HEK293 (cell line): ENCODE measurements at regions not wholly inside any gene's neighbourhood (a gene's known extent, or its start where the extent isn't known, plus 50 kb on each side); places are given as distances from the start of the nearest gene placed in this dataset.

Source experiments
- CTCF ChIA-PET: fragments of 350-600 bp; formaldehyde crosslinking; extraction: SDS; loops from one replicate; lab custom pipeline; 2021; ENCODE audit warnings: antibody characterized with exemption; lab: Yijun Ruan, JAX
- POLR2A ChIA-PET: fragments of 300-600 bp; formaldehyde crosslinking; extraction: SDS; loops from one replicate; lab custom pipeline; 2020; ENCODE audit warnings: antibody characterized with exemption, inconsistent platforms; lab: Yijun Ruan, JAX
- H3K27ac ChIP-seq: fragments of 200-500 bp; sonication (Bioruptor generic); 2 replicates; pipeline ENCODE4 v1.5.1; 2014; ENCODE audit warnings: low read depth, low read length, control low read depth, inconsistent platforms; ENCODE audit errors: extremely low read depth
- H3K36me3 ChIP-seq, 2 experiments: fragments of 200-500 bp in 1 of 2; sonication (Bioruptor generic) in 1 of 2; 1 replicate in 1 of 2; 2 replicates in 1 of 2; pipeline ENCODE4 v1.5.1; 2014 to 2017; ENCODE audit warnings: inconsistent platforms in 2 of 2, low read length in 2 of 2; ENCODE audit not compliant: control insufficient read depth in 2 of 2, insufficient read depth in 1 of 2
- H3K4me1 ChIP-seq: fragments of 200-500 bp; sonication (Bioruptor generic); 2 replicates; pipeline ENCODE4 v1.5.1; 2014; ENCODE audit warnings: mild to moderate bottlenecking, low read length, inconsistent platforms; ENCODE audit not compliant: control insufficient read depth, insufficient read depth
- H3K4me3 ChIP-seq: 2 replicates; pipeline ENCODE4 v1.5.1; 2011; ENCODE audit warnings: low read depth, mild to moderate bottlenecking, control low read depth, low read length, moderate library complexity
- H3K9me3 ChIP-seq: fragments of 200-500 bp; sonication (Bioruptor generic); 2 replicates; pipeline ENCODE4 v1.5.1; 2014; ENCODE audit warnings: low read depth, low read length, inconsistent platforms; ENCODE audit not compliant: control insufficient read depth, insufficient read depth
- HIC1 ChIP-seq: fragments of 450-650 bp; formaldehyde crosslinking; IDR thresholded peaks from 2 replicates; pipeline ENCODE4 v1.5.1; 2016; ENCODE audit warnings: missing biosample characterization, missing genetic modification characterization
- HOXC10 ChIP-seq: sonication (generic); formaldehyde crosslinking; IDR thresholded peaks from 2 replicates; pipeline ENCODE4 v1.8.1; 2023; ENCODE audit warnings: mild to moderate bottlenecking, missing genetic modification reagents
- INSM2 ChIP-seq: fragments of 450-650 bp; formaldehyde crosslinking; IDR thresholded peaks from 2 replicates; pipeline ENCODE4 v1.5.1; 2016; ENCODE audit warnings: missing biosample characterization, missing genetic modification characterization
- KLF9 ChIP-seq: fragments of 450-650 bp; formaldehyde crosslinking; IDR thresholded peaks from 2 replicates; pipeline ENCODE4 v1.5.1; 2016; ENCODE audit warnings: missing biosample characterization, missing genetic modification characterization, low read depth
- MZF1 ChIP-seq: fragments of 450-650 bp; formaldehyde crosslinking; IDR thresholded peaks from 2 replicates; pipeline ENCODE4 v1.5.1; 2017; ENCODE audit warnings: missing biosample characterization, missing genetic modification characterization, borderline replicate concordance
- SCRT1 ChIP-seq: fragments of 450-650 bp; formaldehyde crosslinking; IDR thresholded peaks from 2 replicates; pipeline ENCODE4 v1.5.1; 2016; ENCODE audit warnings: missing biosample characterization, missing genetic modification characterization, borderline replicate concordance
- TCF7L2 ChIP-seq: IDR thresholded peaks from 2 replicates; pipeline ENCODE4 v1.6.1; 2011; ENCODE audit warnings: low read depth, mild to moderate bottlenecking, inconsistent platforms, low read length, moderate library complexity, borderline replicate concordance
- ZBTB1 ChIP-seq: fragments of 450-650 bp; formaldehyde crosslinking; IDR thresholded peaks from 2 replicates; pipeline ENCODE4 v1.5.1; 2016; ENCODE audit warnings: missing biosample characterization, missing genetic modification characterization
- ZBTB48 ChIP-seq: fragments of 450-650 bp; formaldehyde crosslinking; IDR thresholded peaks from 2 replicates; pipeline ENCODE4 v1.5.1; 2016; ENCODE audit warnings: missing biosample characterization, missing genetic modification characterization
- ZBTB6 ChIP-seq: fragments of 450-650 bp; formaldehyde crosslinking; IDR thresholded peaks from 2 replicates; pipeline ENCODE4 v1.5.1; 2017; ENCODE audit warnings: missing biosample characterization, missing genetic modification characterization
- ZEB2 ChIP-seq: fragments of 450-650 bp; formaldehyde crosslinking; IDR thresholded peaks from 2 replicates; pipeline ENCODE4 v1.5.1; 2016; ENCODE audit warnings: missing biosample characterization, missing genetic modification characterization
- ZFP41 ChIP-seq: fragments of 450-650 bp; formaldehyde crosslinking; IDR thresholded peaks from 2 replicates; pipeline ENCODE4 v1.5.1; 2016; ENCODE audit warnings: missing biosample characterization, missing genetic modification characterization, borderline replicate concordance
- ZNF10 ChIP-seq: fragments of 450-650 bp; formaldehyde crosslinking; IDR thresholded peaks from 2 replicates; pipeline ENCODE4 v1.5.1; 2017; ENCODE audit warnings: missing biosample characterization, missing genetic modification characterization
- ZNF133 ChIP-seq: fragments of 450-650 bp; formaldehyde crosslinking; IDR thresholded peaks from 2 replicates; pipeline ENCODE4 v1.5.1; 2016; ENCODE audit warnings: missing biosample characterization, missing genetic modification characterization
- ZNF138 ChIP-seq: fragments of 450-650 bp; formaldehyde crosslinking; IDR thresholded peaks from 2 replicates; pipeline ENCODE4 v1.5.1; 2016; ENCODE audit warnings: missing biosample characterization, missing genetic modification characterization, borderline replicate concordance
- ZNF19 ChIP-seq: fragments of 450-650 bp; formaldehyde crosslinking; IDR thresholded peaks from 2 replicates; pipeline ENCODE4; 2016; ENCODE audit warnings: missing biosample characterization, missing genetic modification characterization, low read depth
- ZNF211 ChIP-seq: fragments of 450-650 bp; formaldehyde crosslinking; IDR thresholded peaks from 2 replicates; pipeline ENCODE4 v1.5.1; 2016; ENCODE audit warnings: low read depth, missing biosample characterization, missing genetic modification characterization
- ZNF274 ChIP-seq, 2 experiments: fragments of 200-500 bp in 1 of 2; fragments of 450-650 bp in 1 of 2; sonication (Bioruptor generic) in 1 of 2; formaldehyde crosslinking in 1 of 2; IDR thresholded peaks; 2 replicates each; pipeline versions ENCODE4 v1.5.1 to v1.6.1; 2014 to 2016; ENCODE audit warnings: borderline replicate concordance in 1 of 2, inconsistent platforms in 1 of 2, low read length in 1 of 2, missing biosample characterization in 1 of 2, missing genetic modification characterization in 1 of 2
- ZNF302 ChIP-seq: fragments of 450-650 bp; formaldehyde crosslinking; IDR thresholded peaks from 2 replicates; pipeline ENCODE4 v1.5.1; 2016; ENCODE audit warnings: missing biosample characterization, missing genetic modification characterization, low read depth
- ZNF341 ChIP-seq: fragments of 450-650 bp; formaldehyde crosslinking; IDR thresholded peaks from 2 replicates; pipeline ENCODE4; 2016; ENCODE audit warnings: low read depth, missing biosample characterization, missing genetic modification characterization
- ZNF416 ChIP-seq: fragments of 450-650 bp; formaldehyde crosslinking; IDR thresholded peaks from 2 replicates; pipeline ENCODE4 v1.5.1; 2016; ENCODE audit warnings: missing biosample characterization, missing genetic modification characterization
- ZNF571 ChIP-seq: fragments of 450-650 bp; formaldehyde crosslinking; IDR thresholded peaks from 2 replicates; pipeline ENCODE4 v1.5.0; 2017; ENCODE audit warnings: missing biosample characterization, missing genetic modification characterization
- ZNF580 ChIP-seq: fragments of 450-650 bp; formaldehyde crosslinking; IDR thresholded peaks from 2 replicates; pipeline ENCODE4 v1.5.1; 2016; ENCODE audit warnings: missing biosample characterization, missing genetic modification characterization
- ZNF621 ChIP-seq: fragments of 450-650 bp; formaldehyde crosslinking; IDR thresholded peaks from 2 replicates; pipeline ENCODE4 v1.5.1; 2017; ENCODE audit warnings: missing biosample characterization, missing genetic modification characterization
- ZNF645 ChIP-seq: fragments of 450-650 bp; formaldehyde crosslinking; IDR thresholded peaks from 2 replicates; pipeline ENCODE4; 2016; ENCODE audit warnings: missing biosample characterization, missing genetic modification characterization
- ZNF670 ChIP-seq: fragments of 450-650 bp; formaldehyde crosslinking; IDR thresholded peaks from 2 replicates; pipeline ENCODE4 v1.5.1; 2016; ENCODE audit warnings: missing biosample characterization, missing genetic modification characterization, low read depth
- ZNF843 ChIP-seq: fragments of 450-650 bp; formaldehyde crosslinking; IDR thresholded peaks from 2 replicates; pipeline ENCODE4 v1.5.1; 2016; ENCODE audit warnings: missing biosample characterization, missing genetic modification characterization
- ZSCAN16 ChIP-seq: fragments of 450-650 bp; formaldehyde crosslinking; IDR thresholded peaks from 2 replicates; pipeline ENCODE4 v1.5.1; 2016; ENCODE audit warnings: missing biosample characterization, missing genetic modification characterization
- ZSCAN18 ChIP-seq: fragments of 450-650 bp; formaldehyde crosslinking; IDR thresholded peaks from 2 replicates; pipeline ENCODE4 v1.5.1; 2016; ENCODE audit warnings: missing biosample characterization, missing genetic modification characterization

- TF ChIP-seq ZBTB6 (tag by site-specific recombination) (no peak), ZNF19 (tag by site-specific recombination) (no peak), ZNF10 (tag by site-specific recombination) (no peak), ZBTB48 (tag by site-specific recombination) (no peak), ZNF580 (tag by site-specific recombination) (no peak), ZNF571 (no peak), ZNF843 (tag by site-specific recombination) (no peak), HOXC10 (CRISPR knock-in tag) (no peak), ZSCAN18 (no peak)
These were observed 67.3 kb upstream of the ST6GAL2 start (continued) for GRCh38 chr2:106953236-106953635.

GRCh38 chr2:106953779-106954178 lies 67.8 kb upstream of the ST6GAL2 start:
- Histone ChIP-seq H3K36me3 (no peaks in the 10 kb centered on the region), H3K4me3 (no peak overlapping the region), H3K9me3 (no peaks in the 10 kb centered on the region), H3K4me1 (no peaks in the 10 kb centered on the region), H3K27ac (no peak overlapping the region)
- ChIA-PET POLR2A (no interaction called here), CTCF (no interaction called here)
- no peak for TF ChIP-seq ZFP41 (tag by site-specific recombination)
- no peak for TF ChIP-seq ZNF670 (tag by site-specific recombination)
- no peak for TF ChIP-seq MZF1
- TF ChIP-seq ZNF302: no peak
- no peak for TF ChIP-seq ZSCAN16
- TF ChIP-seq ZNF416: no peak
- no peak for TF ChIP-seq TCF7L2
- no peak for TF ChIP-seq ZNF133 (tag by site-specific recombination)
- no peak for TF ChIP-seq ZNF274 (IDR thresholded peaks at IDR 0.05; ENCODE audit: low read length)
- TF ChIP-seq ZNF274 (tag by site-specific recombination; IDR thresholded peaks at IDR 0.05; ENCODE audit: borderline replicate concordance): no peak
- TF ChIP-seq INSM2: no peak
- no peak for TF ChIP-seq ZNF341 (tag by site-specific recombination)
- TF ChIP-seq ZNF645 (tag by site-specific recombination): no peak
- no peak for TF ChIP-seq ZNF211 (tag by site-specific recombination)
- TF ChIP-seq ZBTB1: no peak
- no peak for TF ChIP-seq HIC1
- no peak for TF ChIP-seq ZNF138 (tag by site-specific recombination)
- TF ChIP-seq KLF9 (tag by site-specific recombination): no peak
- no peak for TF ChIP-seq SCRT1 (tag by site-specific recombination)
- TF ChIP-seq ZEB2: no peak
- no peak for TF ChIP-seq ZNF621 (tag by site-specific recombination)
